SW480 (cell line): ENCODE measurements at regions not wholly inside any gene's neighbourhood (a gene's known extent, or its start where the extent isn't known, plus 50 kb on each side); places are given as distances from the start of the nearest gene placed in this dataset.

Source experiments
- DNase-seq: peaks from one replicate; pipeline ENCODE4 v3.0.0-alpha.2; 2016; ENCODE audit warnings: low spot score

- DNase-seq = no peak
Observed at GRCh38 chr20:60962367-60963045, 289.6 kb upstream of the CDH4 start.

- DNase-seq = no peak
Observed at GRCh38 chr20:60963146-60963545, 288.9 kb upstream of the CDH4 start.

GRCh38 chr20:60964911-60965310 lies 287.1 kb upstream of the CDH4 start:
- no peak for DNase-seq

GRCh38 chr20:60966031-60966430 lies 286.0 kb upstream of the CDH4 start:
- DNase-seq = no peak

GRCh38 chr20:60966766-60967165 lies 285.3 kb upstream of the CDH4 start:
- DNase-seq = no peak

GRCh38 chr20:60967431-60968316 lies 284.4 kb upstream of the CDH4 start:
- DNase-seq = no peak

- DNase-seq = no peak
Observed at GRCh38 chr20:60968853-60969720, 283.0 kb upstream of the CDH4 start.

GRCh38 chr20:60970601-60971000 lies 281.5 kb upstream of the CDH4 start:
- no peak for DNase-seq

- no peak for DNase-seq
Observed at GRCh38 chr20:60974022-60974421, 278.0 kb upstream of the CDH4 start.

GRCh38 chr20:60974441-60974945 lies 277.6 kb upstream of the CDH4 start:
- no peak for DNase-seq

- no peak for DNase-seq
Observed at GRCh38 chr20:60976139-60976538, 275.9 kb upstream of the CDH4 start.

- DNase-seq = no peak
Observed at GRCh38 chr20:60976913-60977312, 275.1 kb upstream of the CDH4 start.

- no peak for DNase-seq
Observed at GRCh38 chr20:60977901-60978300, 274.2 kb upstream of the CDH4 start.

- DNase-seq = no peak
Observed at GRCh38 chr20:60984666-60985065, 267.4 kb upstream of the CDH4 start.

- DNase-seq = no peak
Observed at GRCh38 chr20:60986506-60987156, 265.4 kb upstream of the CDH4 start.

- no peak for DNase-seq
Observed at GRCh38 chr20:60990061-60990460, 262.0 kb upstream of the CDH4 start.

- no peak for DNase-seq
Observed at GRCh38 chr20:60990643-60991042, 261.4 kb upstream of the CDH4 start.

GRCh38 chr20:60993433-60994044 lies 258.5 kb upstream of the CDH4 start:
- DNase-seq = peak; percentile 17

GRCh38 chr20:60999250-60999649 lies 252.8 kb upstream of the CDH4 start:
- DNase-seq = peak; percentile 31

GRCh38 chr20:61002090-61002489 lies 250.0 kb upstream of the CDH4 start:
- DNase-seq = no peak

GRCh38 chr20:61014491-61014890 lies 237.6 kb upstream of the CDH4 start:
- DNase-seq = no peak
